Activated B cell treated with CpG ODN at 0.5 μM for 24 hours (primary cell): ENCODE measurements at regions not wholly inside any gene's neighbourhood (a gene's known extent, or its start where the extent isn't known, plus 50 kb on each side); places are given as distances from the start of the nearest gene placed in this dataset.
"Not testable (repeated sequence)": the region's sequence is repeated elsewhere in the genome, so short reads cannot be mapped to it uniquely, and the experiment has no call there.

Source experiments
- ATAC-seq: fragments of 200-7000 bp; cut with Tn5 transposase; one replicate; pipeline ENCODE4 v1.10.0; 2021; ENCODE audit warnings: low read depth, mild to moderate bottlenecking, moderate library complexity
- CTCF ChIA-PET: fragments of 350-600 bp; sonication (Branson Sonifier 250); formaldehyde crosslinking; loops from one replicate; lab custom pipeline; 2021; ENCODE audit warnings: antibody characterized with exemption; lab: Charles Lee
- POLR2A ChIA-PET: fragments of 350-600 bp; sonication (Branson Sonifier 250); formaldehyde crosslinking; loops from one replicate; lab custom pipeline; 2021; ENCODE audit warnings: antibody characterized with exemption; lab: Charles Lee
- DNase-seq: peaks from one replicate; pipeline ENCODE4 v3.0.0; 2022
- H3K27ac Mint-ChIP-seq: one replicate; pipeline ENCODE4 v1.8.0; 2020; ENCODE audit warnings: mixed read lengths
- H3K27me3 Mint-ChIP-seq: one replicate; pipeline ENCODE4 v1.8.0; 2021; ENCODE audit warnings: mixed read lengths
- H3K36me3 Mint-ChIP-seq: one replicate; pipeline ENCODE4 v1.8.0; 2021; ENCODE audit warnings: low read depth, mixed read lengths
- H3K4me1 Mint-ChIP-seq: one replicate; pipeline ENCODE4 v1.8.0; 2021; ENCODE audit warnings: mixed read lengths
- H3K4me3 Mint-ChIP-seq: one replicate; pipeline ENCODE4 v1.8.0; 2020; ENCODE audit warnings: mild to moderate bottlenecking, mixed read lengths
- H3K9me3 Mint-ChIP-seq: one replicate; pipeline ENCODE4 v1.8.0; 2020; ENCODE audit warnings: mixed read lengths
- CTCF ChIP-seq: fragments of 200-600 bp; IDR thresholded peaks from one replicate; pipeline ENCODE4 v1.8.0; 2022; ENCODE audit warnings: antibody characterized with exemption, mild to moderate bottlenecking
- intact Hi-C: fragments of 100-400 bp; cut with micrococcal nuclease; formaldehyde crosslinking; loops from one replicate; pipeline ENCODE4 v1.15.1; 2024

DNA sequence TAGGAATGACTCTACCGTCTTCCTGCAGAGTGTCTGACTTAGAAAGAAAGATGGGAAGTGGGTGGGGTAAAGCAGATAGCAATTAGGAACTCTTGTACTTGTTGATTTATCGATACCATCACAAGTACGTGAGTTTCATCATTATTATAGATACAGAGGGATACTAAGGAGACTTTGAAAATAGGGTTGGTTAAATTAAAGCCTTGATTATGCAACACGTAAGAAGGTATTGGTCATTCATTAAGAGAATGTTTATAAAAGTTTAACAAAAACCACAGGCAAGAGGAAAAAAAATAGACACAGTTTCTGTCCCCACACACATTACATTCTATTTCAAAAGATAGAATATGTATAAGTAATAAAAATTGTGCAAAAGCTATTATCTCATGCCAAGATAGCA, 65.9 kb upstream of the UGT2B7 start:
- Mint-ChIP-seq H3K9me3 (peaks cover 6% of the 10 kb centered on the region), H3K36me3 (no peaks in the 10 kb centered on the region), H3K4me1 (no peaks in the 10 kb centered on the region), H3K4me3 (no peak overlapping the region), H3K27ac (no peak overlapping the region), H3K27me3 (no peaks in the 10 kb centered on the region)
- DNase-seq = no peak
- POLR2A ChIA-PET = no interaction called here
- no peak for TF ChIP-seq CTCF
- intact Hi-C loops = loop anchor here (10.0 kb wide), 1 partner anchor 536 kb away; no protein-coding TSS in a partner anchor
- CTCF ChIA-PET = no interaction called here
- ATAC-seq = no peak

DNA sequence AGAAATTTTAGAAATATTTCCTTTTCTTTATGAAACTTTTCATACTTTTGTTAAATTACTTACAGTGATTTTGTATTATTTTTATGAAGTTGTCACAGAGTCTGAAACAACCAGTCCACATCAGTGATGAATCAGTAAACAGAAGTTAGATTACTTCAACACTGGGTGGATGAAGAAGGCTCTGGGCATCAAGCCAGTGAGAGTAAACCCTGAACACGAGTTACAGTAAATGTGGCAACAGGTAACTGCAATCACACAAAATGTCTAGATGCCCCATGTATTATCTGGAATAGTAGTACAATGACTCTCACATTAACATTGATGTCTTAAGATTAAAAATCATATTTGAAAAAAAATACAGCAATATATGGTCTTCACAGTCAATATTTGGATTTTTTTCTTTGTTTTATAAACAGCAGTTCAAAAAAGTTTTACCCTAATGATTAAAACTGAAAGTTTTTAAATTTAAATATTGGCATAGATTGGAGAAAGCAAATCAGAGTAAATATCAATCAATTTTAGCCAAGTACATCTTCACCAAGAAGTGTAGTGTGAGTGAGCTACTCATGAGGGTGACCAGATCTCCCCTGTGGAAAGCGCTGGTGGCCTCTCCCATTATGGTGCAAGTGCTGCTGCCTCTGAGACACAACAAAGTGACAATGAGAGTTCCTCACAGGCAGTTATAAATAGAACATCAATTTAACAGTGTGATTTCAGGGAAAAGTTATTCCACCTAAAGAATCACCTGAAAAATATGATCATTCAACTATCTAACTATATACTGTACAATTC, 63.2 kb upstream of the UGT2B7 start:
- TF ChIP-seq CTCF = no peak
- H3K4me1 Mint-ChIP-seq = no peaks in the 10 kb centered on the region
- ChIA-PET CTCF (no interaction called here), POLR2A (no interaction called here)
- H3K27ac Mint-ChIP-seq = no peak overlapping the region
- H3K9me3 Mint-ChIP-seq = peaks cover 12% of the 10 kb centered on the region
- DNase-seq (no peak), ATAC-seq (no peak)
- H3K27me3 Mint-ChIP-seq = no peaks in the 10 kb centered on the region
- no peaks in the 10 kb centered on the region for H3K36me3 Mint-ChIP-seq
- intact Hi-C loops = loop anchor here (10.0 kb wide), 1 partner anchor 538 kb away; no protein-coding TSS in a partner anchor
- H3K4me3 Mint-ChIP-seq = no peak overlapping the region

DNA sequence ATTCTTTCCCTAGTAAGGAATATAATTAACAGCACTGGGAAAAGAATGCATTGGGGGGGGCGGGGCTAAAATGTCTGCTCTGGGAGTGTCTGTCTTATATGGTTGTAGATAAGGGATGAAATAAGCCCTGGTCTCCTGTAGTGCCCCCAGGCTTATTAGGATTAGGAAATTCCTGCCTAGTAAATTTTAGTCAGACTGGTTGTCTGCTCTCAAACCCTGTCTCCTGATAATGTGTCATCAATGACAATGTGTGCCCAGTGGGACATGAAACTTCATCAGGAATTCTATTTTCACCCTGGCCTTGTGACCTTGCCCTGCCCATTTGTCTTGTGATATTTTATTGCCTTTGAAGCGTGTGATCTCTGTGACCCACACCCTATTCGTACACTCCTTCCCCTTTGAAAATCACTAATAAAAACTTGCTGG, 61.9 kb upstream of the UGT2B7 start:
- intact Hi-C loops = loop anchor here (10.0 kb wide), 1 partner anchor 540 kb away; no protein-coding TSS in a partner anchor
- ATAC-seq, DNase-seq, H3K27ac Mint-ChIP-seq, H3K36me3 Mint-ChIP-seq, POLR2A ChIA-PET, H3K27me3 Mint-ChIP-seq, CTCF ChIA-PET, H3K4me3 Mint-ChIP-seq, H3K4me1 Mint-ChIP-seq: not testable (repeated sequence)
- peaks cover 12% of the 10 kb centered on the region for H3K9me3 Mint-ChIP-seq

- intact Hi-C loops = loop anchor here (10.0 kb wide), 1 partner anchor 544 kb away; no protein-coding TSS in a partner anchor
- CTCF ChIA-PET = no interaction called here
- H3K9me3 Mint-ChIP-seq = peaks cover 12% of the 10 kb centered on the region
- no peak overlapping the region for H3K4me3 Mint-ChIP-seq
- ATAC-seq (no peak), DNase-seq (no peak)
- no peak for TF ChIP-seq CTCF
- H3K27me3 Mint-ChIP-seq = no peaks in the 10 kb centered on the region
- no peaks in the 10 kb centered on the region for H3K4me1 Mint-ChIP-seq
- H3K27ac Mint-ChIP-seq = no peak overlapping the region
- no peaks in the 10 kb centered on the region for H3K36me3 Mint-ChIP-seq
- POLR2A ChIA-PET = no interaction called here
These were observed 57.7 kb upstream of the UGT2B7 start for GRCh38 chr4:69038582-69038981.

DNA sequence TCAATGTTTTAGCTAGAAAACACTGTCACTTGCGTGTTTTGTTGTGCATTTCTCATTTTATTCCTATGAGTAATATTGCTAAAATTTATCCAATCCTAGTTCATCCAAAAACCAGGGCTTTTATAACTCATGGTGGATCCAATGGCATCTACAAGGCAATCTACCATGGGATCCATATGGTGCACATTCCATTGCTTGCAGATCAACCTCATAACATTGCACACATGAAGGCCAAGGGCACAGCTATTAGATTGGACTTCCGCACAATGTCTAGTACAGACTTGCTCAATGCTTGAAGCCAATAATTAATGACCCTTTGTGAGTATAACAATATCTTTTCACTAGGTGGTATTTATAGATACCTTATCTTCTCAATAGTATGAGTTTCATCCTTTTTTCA, 57.2 kb upstream of the UGT2B7 start:
- no peaks in the 10 kb centered on the region for H3K27me3 Mint-ChIP-seq
- intact Hi-C loops = loop anchor here (10.0 kb wide), 1 partner anchor 544 kb away; no protein-coding TSS in a partner anchor
- ATAC-seq = no peak
- no peak overlapping the region for H3K27ac Mint-ChIP-seq
- CTCF ChIA-PET = no interaction called here
- H3K4me1 Mint-ChIP-seq = no peaks in the 10 kb centered on the region
- no peak overlapping the region for H3K4me3 Mint-ChIP-seq
- POLR2A ChIA-PET = no interaction called here
- no peak for TF ChIP-seq CTCF
- DNase-seq = no peak
- H3K36me3 Mint-ChIP-seq = no peaks in the 10 kb centered on the region
- peaks cover 12% of the 10 kb centered on the region for H3K9me3 Mint-ChIP-seq
